Frontal cortex (tissue), 3 donors: ENCODE measurements at regions not wholly inside any gene's neighbourhood (a gene's known extent, or its start where the extent isn't known, plus 50 kb on each side); places are given as distances from the start of the nearest gene placed in this dataset.
"Not testable (repeated sequence)": the region's sequence is repeated elsewhere in the genome, so short reads cannot be mapped to it uniquely, and the experiment has no call there.

Source experiments
- DNase-seq, 2 donors: peaks; one replicate each; pipeline ENCODE4 v3.0.0; 2012; ENCODE audit warnings: low spot score in 2 of 2
- FAIRE-seq: peaks from 2 replicates; lab custom pipeline; 2012; peaks lifted over from hg19 to GRCh38; lab: Jason Lieb, UNC
- donor health status: control.
- donor health status: control.
- donor health status: control.

GRCh38 chrX:34294665-34295064, 162.6 kb upstream of the FAM47A start:
- DNase-seq, result no peak
- no peak for FAIRE-seq

GRCh38 chrX:34288782-34289181, 156.7 kb upstream of the FAM47A start:
- no peak for FAIRE-seq
- no peak for DNase-seq

DNA sequence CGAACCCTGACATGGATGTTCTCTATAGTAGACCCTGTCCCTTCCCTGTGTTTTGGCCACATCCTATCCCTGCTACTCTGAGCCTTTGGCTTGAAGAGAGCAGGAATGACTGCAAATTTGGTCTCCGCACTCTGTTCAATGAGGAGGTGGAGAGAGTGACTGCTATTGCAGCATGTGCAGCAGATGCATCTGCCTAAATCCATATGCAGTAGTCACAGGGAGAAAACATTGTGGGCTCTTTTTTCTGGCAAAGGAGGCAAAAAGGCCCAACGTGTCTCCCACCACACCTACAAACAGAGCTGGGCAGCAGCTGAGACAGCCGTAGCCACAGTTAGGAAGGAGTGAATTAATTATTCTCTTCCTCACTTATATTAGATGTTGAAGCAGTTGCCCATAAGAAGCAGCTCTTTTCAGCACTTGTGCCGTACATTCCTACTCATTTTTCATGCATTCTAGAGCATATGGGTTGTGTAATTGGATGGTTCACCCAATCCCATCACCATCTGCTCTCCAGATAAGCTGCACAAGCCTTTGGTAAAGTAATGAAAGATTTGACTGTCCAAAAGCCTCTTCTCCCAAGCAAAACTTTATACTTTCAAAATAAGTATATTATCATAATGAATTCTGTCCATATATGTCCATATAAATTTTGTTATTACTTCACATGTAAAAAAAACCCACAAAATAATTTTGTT, 147.9 kb upstream of the FAM47A start:
- FAIRE-seq (no peak), DNase-seq (no peak)

DNA sequence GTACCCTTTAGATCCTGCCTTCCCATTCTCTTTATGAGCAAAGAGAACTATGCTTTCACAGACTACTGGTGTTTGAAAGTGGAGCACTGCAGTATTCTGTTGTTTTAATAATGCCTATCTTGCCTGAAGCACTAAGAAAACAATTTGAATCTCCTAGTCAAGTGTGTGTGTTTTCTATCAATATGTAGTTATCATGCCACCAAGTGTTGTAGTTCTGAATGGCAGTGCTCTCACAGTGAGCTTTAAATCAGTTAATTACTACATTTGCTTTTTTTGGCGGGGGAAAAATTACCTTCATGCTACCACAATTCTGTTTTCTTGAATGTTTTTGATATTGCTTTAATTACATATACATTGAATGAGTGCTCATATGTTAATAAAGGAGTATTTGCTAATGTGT, 143.6 kb upstream of the FAM47A start:
- FAIRE-seq (no peak), DNase-seq (no peak)

GRCh38 chrX:34270434-34270833, 138.3 kb upstream of the FAM47A start:
- DNase-seq (no peak), FAIRE-seq (no peak)

DNA sequence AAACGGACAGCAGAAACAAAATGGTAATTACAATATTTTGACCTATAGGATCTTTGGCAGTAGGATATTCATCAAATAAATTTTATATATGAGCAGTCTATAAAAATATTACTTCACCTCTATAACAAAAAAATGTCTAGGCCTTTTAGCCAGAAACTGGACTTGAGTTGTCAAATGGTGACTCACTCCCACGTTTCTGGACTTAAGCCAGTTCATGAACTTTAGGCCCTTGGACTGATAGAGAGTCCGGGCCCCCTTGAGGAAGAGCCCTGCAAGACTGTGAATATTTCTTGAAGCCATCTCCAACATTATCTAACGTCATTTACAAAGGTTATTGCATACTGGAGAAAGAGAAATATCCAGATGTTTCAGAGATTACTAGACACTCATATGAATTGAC, 106.8 kb upstream of the FAM47A start:
- no peak for FAIRE-seq
- no peak for DNase-seq

DNA sequence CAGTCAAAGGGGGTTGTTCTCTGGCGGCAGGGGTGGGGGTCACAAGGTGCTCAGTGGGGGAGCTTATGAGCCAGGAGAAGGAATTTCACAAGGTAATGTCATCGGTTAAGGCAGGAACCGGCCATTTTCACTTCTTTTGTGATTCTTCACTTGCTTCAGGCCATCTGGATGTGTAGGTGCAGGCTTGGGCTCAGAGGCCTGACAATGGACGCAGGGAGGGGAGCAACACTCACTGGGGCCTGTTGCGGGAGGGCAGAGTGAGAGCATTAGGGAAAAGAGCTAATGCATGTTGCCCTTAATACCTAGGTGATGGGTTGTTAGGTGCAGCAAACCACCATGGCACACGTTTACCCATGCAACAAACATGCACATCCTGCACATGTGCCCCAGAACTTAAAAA, 98.0 kb upstream of the FAM47A start:
- FAIRE-seq, DNase-seq: not testable (repeated sequence)

- DNase-seq (no peak), FAIRE-seq (no peak)
Observed at GRCh38 chrX:34227804-34228203, 95.7 kb upstream of the FAM47A start.

DNA sequence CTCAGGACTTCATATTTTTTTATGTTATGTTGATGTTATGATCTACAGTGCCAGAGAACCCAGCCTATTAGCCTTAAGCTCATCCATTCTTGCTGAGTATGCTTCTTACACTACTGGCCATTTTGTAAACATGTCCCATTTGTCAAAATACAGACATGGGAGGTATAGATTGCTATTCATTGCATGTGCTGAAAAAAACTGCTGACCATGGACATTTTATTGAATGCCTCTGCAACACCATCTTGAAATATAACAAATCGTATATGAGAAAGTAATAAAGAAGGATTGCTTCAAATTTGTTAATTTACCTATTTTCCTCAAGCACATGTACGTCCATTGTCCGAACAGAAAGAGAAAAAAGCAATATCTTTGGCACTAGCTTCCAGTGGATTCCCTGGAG, 91.5 kb upstream of the FAM47A start:
- DNase-seq, result no peak

DNA sequence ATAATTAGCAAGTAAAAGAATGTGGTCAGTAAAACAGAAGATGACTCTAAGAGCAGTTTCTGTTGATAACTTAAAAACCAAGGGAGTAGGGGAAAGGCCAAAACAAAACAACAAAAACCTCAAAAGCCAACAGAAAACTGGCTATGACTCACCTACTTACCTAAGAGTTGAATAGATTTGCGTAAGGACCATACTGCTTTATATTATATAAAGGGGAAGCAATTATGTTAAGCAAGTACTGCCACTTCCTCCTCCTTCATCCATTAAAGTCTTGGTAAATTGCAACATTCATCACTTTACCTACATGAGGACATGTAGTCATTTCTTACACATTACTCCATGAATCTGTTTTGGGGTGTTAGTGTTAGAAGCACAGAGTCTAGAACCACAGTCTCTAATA, 85.9 kb upstream of the FAM47A start:
- DNase-seq (no peak), FAIRE-seq (no peak)

More for the DNA sequence above, 91.5 kb upstream of the FAM47A start:
- FAIRE-seq, result no peak

GRCh38 chrX:34197946-34198345, 65.8 kb upstream of the FAM47A start:
- FAIRE-seq (no peak), DNase-seq (no peak)
